GM12875 (cell line): ENCODE measurements at regions not wholly inside any gene's neighbourhood (a gene's known extent, or its start where the extent isn't known, plus 50 kb on each side); places are given as distances from the start of the nearest gene placed in this dataset.

Experiments
- H3K4me3 ChIP-seq: one replicate; pipeline ENCODE4 v1.5.1; 2011; ENCODE audit warnings: low read depth, low read length, control low read depth
- TF ChIP-seq, protein P1 (sequence below): IDR thresholded peaks from 2 replicates; pipeline ENCODE4 v1.5.1; 2011; ENCODE audit warnings: low read depth, mild to moderate bottlenecking, control low read depth, inconsistent platforms, low read length, moderate library complexity, borderline replicate concordance; ENCODE audit not compliant: insufficient read depth

DNA sequence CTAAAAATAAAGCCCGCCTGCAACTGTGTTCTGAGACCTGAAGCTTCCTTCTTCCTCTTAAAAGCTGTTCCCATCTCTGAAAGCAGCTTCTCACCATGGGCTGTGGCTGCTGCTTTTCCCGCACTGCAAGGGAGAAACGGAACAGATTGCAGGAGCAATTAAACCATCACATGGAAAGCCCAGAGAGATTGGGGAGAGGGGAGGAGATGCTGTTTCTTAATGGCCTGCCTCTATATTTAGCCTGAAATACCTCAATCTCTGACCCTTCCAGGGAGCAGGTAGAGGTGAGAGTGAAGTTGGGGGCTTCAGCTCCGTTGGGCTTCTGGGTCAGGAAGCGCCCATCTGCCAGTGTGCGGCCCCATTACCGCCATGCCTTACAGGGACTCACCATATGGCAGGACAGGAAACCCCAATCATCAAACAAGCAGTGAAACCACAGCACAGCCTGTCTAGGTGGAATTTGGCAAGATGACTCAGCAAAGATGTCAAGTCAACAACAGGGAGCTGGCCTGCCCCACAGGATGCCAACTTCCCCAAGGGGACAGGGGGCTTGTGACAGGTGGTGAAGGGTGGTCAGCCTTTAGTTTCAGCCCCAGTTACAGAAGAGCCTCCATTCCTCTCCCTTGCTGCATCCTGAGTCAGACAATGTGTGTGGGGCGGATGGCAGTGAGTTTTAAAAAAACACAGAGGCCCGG, 286.6 kb upstream of the CCL2 start:
- TF ChIP-seq, protein P1, sequence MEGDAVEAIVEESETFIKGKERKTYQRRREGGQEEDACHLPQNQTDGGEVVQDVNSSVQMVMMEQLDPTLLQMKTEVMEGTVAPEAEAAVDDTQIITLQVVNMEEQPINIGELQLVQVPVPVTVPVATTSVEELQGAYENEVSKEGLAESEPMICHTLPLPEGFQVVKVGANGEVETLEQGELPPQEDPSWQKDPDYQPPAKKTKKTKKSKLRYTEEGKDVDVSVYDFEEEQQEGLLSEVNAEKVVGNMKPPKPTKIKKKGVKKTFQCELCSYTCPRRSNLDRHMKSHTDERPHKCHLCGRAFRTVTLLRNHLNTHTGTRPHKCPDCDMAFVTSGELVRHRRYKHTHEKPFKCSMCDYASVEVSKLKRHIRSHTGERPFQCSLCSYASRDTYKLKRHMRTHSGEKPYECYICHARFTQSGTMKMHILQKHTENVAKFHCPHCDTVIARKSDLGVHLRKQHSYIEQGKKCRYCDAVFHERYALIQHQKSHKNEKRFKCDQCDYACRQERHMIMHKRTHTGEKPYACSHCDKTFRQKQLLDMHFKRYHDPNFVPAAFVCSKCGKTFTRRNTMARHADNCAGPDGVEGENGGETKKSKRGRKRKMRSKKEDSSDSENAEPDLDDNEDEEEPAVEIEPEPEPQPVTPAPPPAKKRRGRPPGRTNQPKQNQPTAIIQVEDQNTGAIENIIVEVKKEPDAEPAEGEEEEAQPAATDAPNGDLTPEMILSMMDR: no peak
- no peak overlapping the region for H3K4me3 ChIP-seq

DNA sequence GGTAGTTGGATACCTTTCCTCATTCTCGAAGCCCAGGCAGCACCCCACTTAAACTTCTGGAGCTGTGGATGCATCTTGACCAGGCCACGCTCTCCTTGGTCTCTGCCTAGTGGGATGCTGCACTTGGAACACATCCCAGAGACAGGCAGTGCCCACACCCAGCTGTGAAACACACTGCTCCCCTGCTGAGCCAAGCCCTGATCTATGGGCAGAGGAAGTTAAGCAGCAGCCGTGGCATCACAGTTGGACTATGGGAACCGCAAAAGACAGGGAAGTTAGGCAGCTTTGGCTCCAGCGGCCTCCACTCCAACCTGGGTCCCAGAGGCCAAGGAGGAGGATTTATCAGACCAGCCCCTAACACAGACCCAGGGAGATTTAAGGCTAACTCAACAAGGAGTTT, 284.8 kb upstream of the CCL2 start:
- TF ChIP-seq, protein P1: no peak
- H3K4me3 ChIP-seq: no peak overlapping the region

DNA sequence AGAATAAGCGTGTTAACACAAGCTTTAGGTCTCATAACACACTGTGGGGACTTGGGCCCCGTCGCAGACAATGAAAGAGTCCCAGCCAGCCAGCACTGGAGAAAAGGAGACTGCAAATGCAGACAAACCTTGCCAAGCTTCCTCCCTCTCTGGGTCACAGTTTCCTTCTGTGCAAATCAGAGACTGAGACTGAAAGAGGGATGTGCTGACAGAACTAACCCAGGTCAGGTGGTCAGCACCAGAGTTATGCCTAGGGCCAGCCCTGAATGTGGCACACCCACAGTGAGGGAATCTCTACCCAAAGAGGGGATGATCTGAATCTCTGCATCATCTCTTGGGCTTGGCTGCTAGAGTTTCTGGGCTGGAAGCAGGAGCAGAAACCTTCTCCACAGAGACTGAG, 282.3 kb upstream of the CCL2 start:
- TF ChIP-seq, protein P1: no peak
- H3K4me3 ChIP-seq: no peak overlapping the region

DNA sequence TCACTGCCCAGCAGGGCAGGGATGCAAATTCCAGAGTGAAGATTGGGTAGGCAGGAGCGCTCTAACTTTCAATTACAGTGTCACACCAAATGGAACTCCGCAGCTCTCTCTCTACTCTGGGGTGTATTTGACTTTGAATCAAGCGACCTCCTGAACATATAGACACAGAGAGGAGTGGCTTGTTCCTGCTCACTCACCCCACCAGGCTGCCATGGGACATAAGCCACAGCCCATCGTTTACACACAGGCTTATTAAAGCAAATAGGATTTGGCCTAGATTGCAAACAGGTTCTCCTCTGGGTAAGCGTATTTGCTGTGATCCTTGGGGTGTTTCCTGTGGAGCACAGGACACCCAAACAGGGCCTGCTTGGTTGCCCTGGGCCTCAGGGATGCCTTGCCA, 281.6 kb upstream of the CCL2 start:
- H3K4me3 ChIP-seq: no peak overlapping the region
- TF ChIP-seq, protein P1: no peak

DNA sequence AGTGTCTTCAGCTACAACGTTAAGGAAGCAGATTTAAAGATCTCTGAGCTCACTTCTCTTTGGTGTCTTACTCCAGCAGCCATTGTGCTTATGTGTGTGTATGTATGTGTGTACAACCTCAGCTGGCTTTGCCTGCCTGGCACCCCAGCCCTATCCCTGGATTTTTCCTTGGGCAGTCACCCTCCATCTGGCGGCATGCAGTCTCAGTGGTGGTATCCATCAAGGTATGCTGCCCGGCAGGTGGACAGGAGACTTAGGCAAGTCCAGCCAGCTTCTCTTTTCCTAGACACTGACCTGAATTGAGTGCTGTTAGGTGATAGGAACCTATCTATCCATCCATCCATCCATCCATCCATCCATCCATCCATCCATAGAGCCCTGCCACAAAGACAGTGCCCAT, 280.8 kb upstream of the CCL2 start:
- TF ChIP-seq, protein P1: no peak
- H3K4me3 ChIP-seq: no peak overlapping the region

DNA sequence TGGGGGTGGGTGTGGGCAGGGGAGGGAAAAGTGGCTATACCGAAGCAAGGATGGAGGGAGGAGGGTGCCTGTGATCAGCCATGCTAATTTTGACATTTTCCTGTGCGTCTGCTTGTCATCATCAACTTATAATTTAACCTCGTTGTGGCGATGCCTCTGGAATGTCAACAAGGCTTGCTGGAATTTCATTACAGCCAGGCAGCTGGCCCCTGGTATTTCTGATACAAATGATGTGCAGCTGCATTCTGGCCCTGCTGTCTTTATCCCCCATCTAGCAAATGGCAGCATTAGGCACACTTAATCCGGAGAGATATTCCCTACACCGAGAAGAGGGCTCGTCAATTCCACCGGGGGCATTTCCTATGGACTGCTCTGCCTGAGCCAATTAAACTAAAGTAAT, 278.3 kb upstream of the CCL2 start:
- TF ChIP-seq, protein P1: no peak
- H3K4me3 ChIP-seq: no peak overlapping the region

DNA sequence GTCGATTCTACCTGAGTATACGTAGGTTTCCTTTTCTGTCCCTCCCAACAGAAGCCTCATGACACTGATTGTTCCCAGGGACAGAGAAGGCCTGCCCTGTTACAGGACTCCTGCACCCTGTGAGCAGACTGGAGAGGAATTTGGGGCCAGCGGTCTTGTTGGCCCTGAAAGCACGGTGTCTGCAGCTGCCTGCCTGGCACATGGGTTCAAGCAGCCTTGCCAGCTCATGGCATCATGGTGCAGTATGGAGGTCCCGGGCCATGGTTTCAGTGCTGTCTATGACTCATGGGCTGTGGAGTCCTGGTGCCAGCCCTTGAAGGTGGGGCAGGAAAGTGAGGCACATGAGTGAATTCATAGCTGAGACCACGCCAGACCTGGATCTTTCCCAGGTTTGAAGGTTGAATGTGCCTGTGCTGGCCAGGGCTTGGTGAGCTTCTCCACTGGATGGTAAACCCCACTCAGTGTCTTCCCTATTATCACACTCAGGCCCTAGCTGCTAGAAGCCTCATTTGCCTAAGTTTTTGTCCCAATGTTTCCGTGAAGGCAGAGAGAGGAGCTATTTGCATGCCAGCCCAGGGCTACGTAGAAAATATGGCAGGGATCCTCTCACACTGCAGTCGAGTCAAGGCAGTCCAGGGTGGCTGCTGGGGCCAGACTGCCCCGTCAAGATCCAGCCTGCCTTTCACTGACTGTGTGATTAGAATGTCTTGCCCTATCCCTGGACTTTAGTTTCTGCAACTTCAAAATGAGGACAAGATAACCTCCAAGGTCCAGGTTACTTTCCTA, 277.2 kb upstream of the CCL2 start:
- TF ChIP-seq, protein P1: no peak
- no peak overlapping the region for H3K4me3 ChIP-seq
